Skeletal muscle satellite cell (primary cell): ENCODE measurements at regions not wholly inside any gene's neighbourhood (a gene's known extent, or its start where the extent isn't known, plus 50 kb on each side); places are given as distances from the start of the nearest gene placed in this dataset.
"Not testable (repeated sequence)": the region's sequence is repeated elsewhere in the genome, so short reads cannot be mapped to it uniquely, and the experiment has no call there.

Experiments
- H3K27me3 ChIP-seq: 2 replicates; pipeline ENCODE4 v1.7.0; 2013; ENCODE audit warnings: low read length; ENCODE audit not compliant: control insufficient read depth, insufficient read depth
- H3K36me3 ChIP-seq: 2 replicates; pipeline ENCODE4 v1.7.0; 2013; ENCODE audit warnings: mild to moderate bottlenecking, control low read depth, low read length; ENCODE audit not compliant: insufficient read depth
- H3K4me1 ChIP-seq: 2 replicates; pipeline ENCODE4 v1.7.0; 2013; ENCODE audit warnings: low read length; ENCODE audit not compliant: control insufficient read depth, insufficient read depth
- H3K4me2 ChIP-seq: 2 replicates; pipeline ENCODE4 v1.7.0; 2013; ENCODE audit warnings: mild to moderate bottlenecking, low read length
- H3K4me3 ChIP-seq: 2 replicates; pipeline ENCODE4 v1.7.0; 2013; ENCODE audit warnings: low read length
- H3K9ac ChIP-seq: 2 replicates; pipeline ENCODE4 v1.7.0; 2013; ENCODE audit warnings: mild to moderate bottlenecking, low read depth, low read length, moderate library complexity
- H3K9me3 ChIP-seq: replicated peaks from 2 replicates; pipeline ENCODE4 v1.7.0; 2013; ENCODE audit warnings: mild to moderate bottlenecking, control low read depth, low read length

GRCh38 chrX:68951942-68952619 lies 123.3 kb downstream of the EFNB1 start:
- not testable (repeated sequence) for H3K9ac ChIP-seq, H3K9me3 ChIP-seq, H3K4me3 ChIP-seq, H3K36me3 ChIP-seq, H3K4me1 ChIP-seq, H3K4me2 ChIP-seq
- peaks cover 24% of the 10 kb centered on the region for H3K27me3 ChIP-seq

- Histone ChIP-seq H3K4me1 (peaks cover 2% of the 10 kb centered on the region), H3K9me3 (peaks cover 3% of the 10 kb centered on the region), H3K36me3 (no peaks in the 10 kb centered on the region), H3K4me2 (no peak overlapping the region), H3K9ac (no peak overlapping the region), H3K4me3 (no peak overlapping the region), H3K27me3 (peaks cover 19% of the 10 kb centered on the region)
Observed at GRCh38 chrX:68950937-68951336, 122.1 kb downstream of the EFNB1 start.

GRCh38 chrX:68947882-68948605 lies 119.2 kb downstream of the EFNB1 start:
- Histone ChIP-seq H3K9me3 (no peaks in the 10 kb centered on the region), H3K4me2 (no peak overlapping the region), H3K36me3 (no peaks in the 10 kb centered on the region), H3K4me3 (no peak overlapping the region), H3K27me3 (peaks cover 9% of the 10 kb centered on the region), H3K9ac (no peak overlapping the region), H3K4me1 (peaks cover 10% of the 10 kb centered on the region)

GRCh38 chrX:68945603-68946228 lies 116.9 kb downstream of the EFNB1 start:
- Histone ChIP-seq H3K4me2 (no peak overlapping the region), H3K9me3 (no peaks in the 10 kb centered on the region), H3K36me3 (no peaks in the 10 kb centered on the region), H3K9ac (no peak overlapping the region), H3K27me3 (peaks cover 9% of the 10 kb centered on the region), H3K4me3 (no peak overlapping the region), H3K4me1 (peaks cover 10% of the 10 kb centered on the region)

- no peak overlapping the region for H3K4me2 ChIP-seq
- no peaks in the 10 kb centered on the region for H3K9me3 ChIP-seq
- no peak overlapping the region for H3K9ac ChIP-seq
- no peaks in the 10 kb centered on the region for H3K36me3 ChIP-seq
- H3K4me1 ChIP-seq, result peaks cover 10% of the 10 kb centered on the region
- peaks cover 6% of the 10 kb centered on the region for H3K27me3 ChIP-seq
- no peak overlapping the region for H3K4me3 ChIP-seq
Observed at GRCh38 chrX:68945081-68945602, 116.3 kb downstream of the EFNB1 start.

GRCh38 chrX:68944211-68944610 lies 115.4 kb downstream of the EFNB1 start:
- H3K4me1 ChIP-seq, result peaks cover 10% of the 10 kb centered on the region
- no peak overlapping the region for H3K9ac ChIP-seq
- H3K4me3 ChIP-seq, result no peak overlapping the region
- no peaks in the 10 kb centered on the region for H3K36me3 ChIP-seq
- no peak overlapping the region for H3K4me2 ChIP-seq
- no peaks in the 10 kb centered on the region for H3K27me3 ChIP-seq
- H3K9me3 ChIP-seq, result no peaks in the 10 kb centered on the region

GRCh38 chrX:68942840-68943239 lies 114.0 kb downstream of the EFNB1 start:
- Histone ChIP-seq H3K4me3 (no peak overlapping the region), H3K4me1 (peaks cover 10% of the 10 kb centered on the region), H3K9ac (no peak overlapping the region), H3K4me2 (no peak overlapping the region), H3K9me3 (no peaks in the 10 kb centered on the region), H3K27me3 (no peaks in the 10 kb centered on the region), H3K36me3 (no peaks in the 10 kb centered on the region)

- Histone ChIP-seq H3K36me3 (no peaks in the 10 kb centered on the region), H3K27me3 (no peaks in the 10 kb centered on the region), H3K4me1 (peaks cover 10% of the 10 kb centered on the region), H3K9ac (no peak overlapping the region), H3K9me3 (no peaks in the 10 kb centered on the region), H3K4me2 (no peak overlapping the region), H3K4me3 (no peak overlapping the region)
Observed at GRCh38 chrX:68942104-68942503, 113.3 kb downstream of the EFNB1 start.

- no peak overlapping the region for H3K4me2 ChIP-seq
- no peaks in the 10 kb centered on the region for H3K9me3 ChIP-seq
- no peak overlapping the region for H3K9ac ChIP-seq
- no peak overlapping the region for H3K4me3 ChIP-seq
- H3K36me3 ChIP-seq, result no peaks in the 10 kb centered on the region
- H3K4me1 ChIP-seq, result peaks cover 15% of the 10 kb centered on the region
- H3K27me3 ChIP-seq, result no peaks in the 10 kb centered on the region
Observed at GRCh38 chrX:68941385-68941952, 112.6 kb downstream of the EFNB1 start.

- Histone ChIP-seq H3K4me1 (peaks cover 14% of the 10 kb centered on the region), H3K4me2 (no peak overlapping the region), H3K4me3 (no peak overlapping the region), H3K9ac (no peak overlapping the region), H3K36me3 (no peaks in the 10 kb centered on the region), H3K9me3 (no peaks in the 10 kb centered on the region), H3K27me3 (no peaks in the 10 kb centered on the region)
Observed at GRCh38 chrX:68940601-68941000, 111.8 kb downstream of the EFNB1 start.

- Histone ChIP-seq H3K9me3 (no peaks in the 10 kb centered on the region), H3K27me3 (no peaks in the 10 kb centered on the region), H3K9ac (no peak overlapping the region), H3K36me3 (no peaks in the 10 kb centered on the region), H3K4me3 (no peak overlapping the region), H3K4me2 (no peak overlapping the region), H3K4me1 (peaks cover 9% of the 10 kb centered on the region)
Observed at GRCh38 chrX:68939868-68940267, 111.0 kb downstream of the EFNB1 start.
